ENCODE measurements at regions not wholly inside any gene's neighbourhood (a gene's known extent, or its start where the extent isn't known, plus 50 kb on each side); places are given as distances from the start of the nearest gene placed in this dataset.

- H3K4me3 ChIP-seq (ENCODE audit: low read depth, low read length) = no peak overlapping the region
Measured at GRCh38 chr13:62130062-62130970, 714.7 kb upstream of the PCDH20 start.

GRCh38 chr13:62129000-62129551, 713.4 kb upstream of the PCDH20 start:
- no peak overlapping the region for H3K4me3 ChIP-seq (ENCODE audit: low read depth, low read length)
- no peak for TF ChIP-seq CTCF (conservative IDR thresholded peaks at IDR 0.05; ENCODE audit: low read depth, low read length)
- no peak for DNase-seq (ENCODE audit: low read depth)

More at GRCh38 chr13:62130062-62130970, 714.7 kb upstream of the PCDH20 start:
- no peak for TF ChIP-seq CTCF (conservative IDR thresholded peaks at IDR 0.05; ENCODE audit: low read depth, low read length)
- DNase-seq (ENCODE audit: low read depth) = no peak

- TF ChIP-seq CTCF (conservative IDR thresholded peaks at IDR 0.05; ENCODE audit: low read depth, low read length) = no peak
- DNase-seq (ENCODE audit: low read depth) = no peak
- no peak overlapping the region for H3K4me3 ChIP-seq (ENCODE audit: low read depth, low read length)
Measured at GRCh38 chr13:62126400-62126799, 710.8 kb upstream of the PCDH20 start.

- no peak for DNase-seq (ENCODE audit: low read depth)
- no peak overlapping the region for H3K4me3 ChIP-seq (ENCODE audit: low read depth, low read length)
- no peak for TF ChIP-seq CTCF (conservative IDR thresholded peaks at IDR 0.05; ENCODE audit: low read depth, low read length)
Measured at GRCh38 chr13:62125451-62125850, 709.8 kb upstream of the PCDH20 start.

- H3K4me3 ChIP-seq (ENCODE audit: low read depth, low read length) = no peak overlapping the region
- DNase-seq (ENCODE audit: low read depth) = no peak
- TF ChIP-seq CTCF (conservative IDR thresholded peaks at IDR 0.05; ENCODE audit: low read depth, low read length) = no peak
Measured at GRCh38 chr13:62123409-62123808, 707.8 kb upstream of the PCDH20 start.

- no peak overlapping the region for H3K4me3 ChIP-seq (ENCODE audit: low read depth, low read length)
- no peak for TF ChIP-seq CTCF (conservative IDR thresholded peaks at IDR 0.05; ENCODE audit: low read depth, low read length)
- no peak for DNase-seq (ENCODE audit: low read depth)
Measured at GRCh38 chr13:62122434-62122833, 706.8 kb upstream of the PCDH20 start.
